DMS153 treated with DMSO at 0.1 percent for 48 hours (cell line): ENCODE measurements at regions not wholly inside any gene's neighbourhood (a gene's known extent, or its start where the extent isn't known, plus 50 kb on each side); places are given as distances from the start of the nearest gene placed in this dataset.
"Not testable (repeated sequence)": the region's sequence is repeated elsewhere in the genome, so short reads cannot be mapped to it uniquely, and the experiment has no call there.

Source experiments
- DNase-seq: peaks from one replicate; lab custom pipeline; 2025; ENCODE audit not compliant: unreplicated experiment; lab: John Stamatoyannopoulos, UW

DNA sequence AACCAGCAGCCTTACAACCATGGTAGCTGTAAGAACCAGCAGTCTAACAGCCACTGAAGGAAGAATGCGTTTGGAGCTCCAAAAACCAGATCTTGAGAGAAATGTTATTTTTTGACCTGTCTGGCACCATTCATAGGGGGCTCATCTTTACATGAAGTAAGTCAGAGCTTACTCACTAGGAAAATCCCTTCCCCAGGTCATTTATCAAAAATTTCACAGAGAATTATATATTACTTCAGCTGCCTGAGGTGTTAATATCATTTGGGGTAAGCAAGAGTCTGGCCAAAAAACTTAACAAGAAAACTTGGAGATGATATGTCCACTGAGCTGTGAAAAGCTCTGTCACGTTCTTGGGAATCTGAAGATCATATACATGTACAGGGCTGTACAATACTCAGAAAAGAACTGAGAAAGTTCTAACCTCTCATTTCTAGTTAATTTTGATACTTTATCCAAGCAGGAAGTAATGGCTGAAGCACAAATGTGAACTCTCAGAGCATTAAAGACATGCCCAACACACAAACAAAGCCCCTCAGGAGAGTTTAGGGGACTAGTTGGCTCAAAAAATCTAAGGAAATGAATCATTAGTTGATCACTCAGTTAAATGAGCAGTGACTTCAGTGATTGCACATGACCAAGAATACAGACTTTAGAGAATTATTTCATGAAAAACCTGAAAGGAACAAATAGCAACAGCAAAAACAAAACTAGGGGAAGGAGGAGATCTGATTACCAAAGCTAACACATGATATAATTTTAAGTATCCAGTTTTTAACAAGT, 681.1 kb downstream of the LTN1 start:
- no peak for DNase-seq

DNA sequence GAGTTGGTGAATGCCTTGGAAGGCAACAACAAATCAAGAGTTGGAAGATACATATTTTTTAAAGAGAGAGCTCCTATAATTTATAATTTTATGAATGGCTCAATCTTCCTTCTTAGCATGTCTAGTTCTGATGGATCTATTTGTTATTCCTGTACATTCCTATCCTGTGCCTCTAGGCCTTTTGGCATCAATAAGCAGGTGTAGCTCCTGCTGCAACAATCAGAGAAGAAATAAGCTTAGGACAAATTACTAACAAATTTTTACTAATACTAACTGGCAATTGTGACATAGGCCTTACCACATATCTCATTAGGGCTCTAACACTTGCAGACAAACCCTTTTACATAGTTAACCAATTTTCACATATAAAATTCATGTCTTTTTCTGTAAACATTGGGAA, 682.0 kb downstream of the LTN1 start:
- DNase-seq: no peak

DNA sequence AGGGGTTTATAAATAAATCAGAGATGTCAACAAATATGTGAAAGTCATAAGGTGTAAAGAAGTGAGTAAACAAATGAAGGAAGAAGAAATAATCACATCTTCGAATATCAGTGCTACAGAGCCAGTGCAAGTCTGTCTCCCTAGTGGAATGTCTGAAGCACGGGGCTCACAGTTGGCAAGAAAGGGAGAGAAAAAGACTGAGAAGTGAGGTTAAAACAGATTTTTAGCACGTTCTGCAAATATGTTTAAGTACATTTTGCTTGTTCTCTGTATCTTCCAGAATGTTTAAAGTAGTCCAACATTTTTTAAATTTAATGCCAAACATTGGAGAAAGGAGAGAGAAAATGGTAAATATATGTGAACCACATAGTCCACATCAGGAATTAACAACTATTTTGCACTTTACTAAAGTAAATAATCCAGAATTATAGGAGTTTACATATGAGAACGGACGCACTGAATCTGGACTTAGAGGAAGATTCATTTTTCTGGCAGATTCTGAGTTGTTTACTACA, 682.4 kb downstream of the LTN1 start:
- no peak for DNase-seq

DNA sequence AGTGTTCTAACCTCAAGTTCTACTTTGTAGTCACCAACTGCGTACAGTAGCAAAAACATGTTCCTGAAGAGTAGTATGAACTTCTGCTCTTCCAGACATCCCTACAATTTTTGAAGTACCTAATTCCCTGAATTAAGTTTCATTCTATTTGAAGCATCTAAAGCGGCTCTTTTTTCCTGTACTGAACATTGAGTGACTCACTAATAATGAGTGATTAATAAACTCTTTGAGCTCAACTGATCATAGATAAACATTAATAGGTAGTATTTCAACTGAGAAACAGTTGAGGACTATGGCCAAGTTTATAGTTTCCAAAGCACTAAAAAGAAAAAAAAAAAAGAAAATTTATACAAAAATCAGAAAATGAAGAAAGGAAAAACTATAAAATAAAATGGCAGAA, 683.1 kb downstream of the LTN1 start:
- no peak for DNase-seq

DNA sequence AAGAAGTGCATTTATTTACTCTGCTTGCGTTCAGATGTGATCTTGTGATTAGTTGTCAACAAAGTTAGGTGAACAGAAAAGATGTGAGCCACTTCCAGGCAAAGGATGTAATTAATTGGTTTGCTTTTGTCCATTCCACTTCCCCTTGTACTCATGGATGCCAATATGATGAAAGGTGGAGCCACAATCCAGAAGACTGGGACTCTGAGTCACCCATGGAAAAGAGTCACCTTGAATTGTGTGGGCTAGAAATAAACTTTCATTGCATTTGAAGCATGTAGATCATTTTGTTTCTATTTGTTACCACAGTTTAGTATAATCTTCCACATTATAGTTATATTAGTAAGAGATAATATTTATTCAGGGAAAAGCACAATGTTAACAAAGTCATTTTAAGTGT, 684.2 kb downstream of the LTN1 start:
- no peak for DNase-seq

DNA sequence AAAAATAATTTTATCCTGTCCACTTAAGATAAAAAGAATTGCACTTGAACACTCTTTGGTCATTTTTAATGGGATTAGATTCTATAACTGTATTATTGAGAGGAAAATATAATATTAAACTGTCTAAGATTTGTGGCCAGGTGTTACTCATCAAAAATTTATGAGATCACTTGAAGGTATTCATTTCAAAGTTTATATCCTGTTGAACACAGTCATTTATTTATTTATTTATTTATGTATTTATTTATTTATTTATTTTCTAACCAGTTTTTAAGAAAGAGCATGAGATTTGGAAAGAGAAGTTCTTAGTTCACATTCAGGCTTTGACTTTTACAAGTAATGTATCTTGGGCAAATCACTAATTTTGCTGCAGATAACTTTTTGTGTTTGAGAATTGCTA, 692.7 kb downstream of the LTN1 start:
- DNase-seq: no peak

DNA sequence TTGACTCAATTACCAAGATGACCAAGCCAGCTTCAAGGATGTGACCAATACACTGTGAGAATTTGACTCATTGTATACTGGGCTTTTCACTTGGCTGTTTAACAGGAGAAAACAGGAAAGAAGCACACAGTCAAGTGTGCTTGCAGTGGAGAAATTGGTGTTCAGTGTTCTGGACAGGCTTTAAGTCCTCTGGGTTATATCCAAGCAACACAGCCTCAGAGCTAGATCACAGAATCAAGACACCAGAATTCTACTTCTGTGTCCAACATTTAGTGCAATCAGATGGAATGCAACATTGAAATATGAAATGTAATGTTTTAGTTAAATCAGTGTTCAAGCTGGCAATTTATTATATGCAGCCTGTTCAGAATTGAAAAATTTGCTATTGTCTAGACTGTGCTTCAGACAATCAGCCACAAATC, 694.4 kb downstream of the LTN1 start:
- no peak for DNase-seq

DNA sequence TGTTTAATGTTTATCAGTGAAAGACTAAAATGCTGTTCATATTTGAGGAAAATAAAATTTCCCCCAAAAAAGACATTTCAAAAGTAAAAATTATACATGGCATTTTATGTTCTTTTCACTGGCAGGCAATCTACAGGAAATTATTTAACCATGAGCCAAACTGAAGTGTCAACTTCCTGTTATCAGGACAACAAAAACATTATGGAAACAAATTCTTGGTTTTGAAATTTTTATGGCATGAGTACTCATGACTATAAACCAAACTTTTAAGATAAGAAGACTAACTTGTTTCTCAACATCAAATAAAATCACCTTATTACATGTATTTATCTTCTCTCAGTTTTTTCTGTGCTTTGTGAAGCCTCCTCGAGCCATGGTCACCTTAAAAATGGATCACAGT, 698.6 kb downstream of the LTN1 start:
- DNase-seq: no peak

DNA sequence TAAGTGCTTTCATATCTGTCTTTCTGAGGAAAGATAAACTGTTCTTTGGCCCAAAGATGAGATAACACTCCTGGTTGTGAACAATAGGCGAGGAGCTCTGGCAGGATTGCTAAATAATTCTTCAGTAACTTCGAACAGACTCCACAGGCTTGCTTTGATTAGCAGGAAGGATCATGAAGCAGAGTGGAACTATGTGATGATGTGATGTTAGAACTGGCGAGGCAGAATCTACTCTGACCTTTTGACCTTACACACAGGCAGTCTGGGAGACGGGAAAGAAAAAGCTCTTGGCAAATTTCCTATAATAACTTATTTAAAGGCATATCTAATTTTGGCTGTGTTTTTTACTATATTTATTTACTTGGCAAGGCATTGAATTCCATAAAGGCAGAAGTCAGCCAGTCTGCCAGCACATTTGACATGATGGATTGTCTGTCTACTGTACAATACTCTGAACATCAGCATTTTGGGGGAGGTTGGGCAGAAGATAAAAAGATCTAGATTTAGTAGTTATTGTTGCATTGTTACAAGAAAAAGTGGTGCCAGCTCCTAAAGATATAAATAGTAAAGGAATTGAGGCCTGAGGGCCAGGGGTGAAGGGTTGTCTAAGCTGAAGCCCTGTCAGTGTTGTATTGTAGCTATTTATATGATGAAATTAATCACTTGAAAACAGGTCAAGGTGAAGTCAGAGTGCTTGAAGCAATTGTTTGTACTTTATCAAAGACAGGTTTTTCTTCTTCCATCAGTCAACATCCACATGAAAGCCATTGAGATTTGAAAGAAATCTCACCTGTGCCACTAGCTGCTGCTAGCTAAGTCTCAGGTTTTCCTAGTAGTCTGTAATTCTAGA, 708.8 kb downstream of the LTN1 start:
- no peak for DNase-seq

DNA sequence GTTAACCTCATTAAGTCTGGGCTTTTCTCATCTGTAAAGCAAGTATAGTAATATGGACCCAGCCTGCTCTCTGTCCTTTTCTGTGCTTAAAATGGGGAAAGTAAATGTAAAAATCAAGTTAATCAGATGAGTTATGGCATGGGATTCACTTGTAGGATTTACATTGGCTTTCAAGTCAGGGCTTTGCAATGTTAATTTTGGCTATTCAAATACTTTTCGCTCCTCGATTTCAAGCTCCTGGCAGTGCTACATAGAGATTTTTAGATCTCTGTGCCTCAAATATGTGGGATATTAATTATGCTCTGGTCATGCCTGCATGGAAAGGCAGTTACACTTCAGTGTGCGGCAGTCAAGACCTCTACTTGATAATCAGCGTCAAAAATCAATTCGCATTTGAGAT, 709.8 kb downstream of the LTN1 start:
- no peak for DNase-seq

DNA sequence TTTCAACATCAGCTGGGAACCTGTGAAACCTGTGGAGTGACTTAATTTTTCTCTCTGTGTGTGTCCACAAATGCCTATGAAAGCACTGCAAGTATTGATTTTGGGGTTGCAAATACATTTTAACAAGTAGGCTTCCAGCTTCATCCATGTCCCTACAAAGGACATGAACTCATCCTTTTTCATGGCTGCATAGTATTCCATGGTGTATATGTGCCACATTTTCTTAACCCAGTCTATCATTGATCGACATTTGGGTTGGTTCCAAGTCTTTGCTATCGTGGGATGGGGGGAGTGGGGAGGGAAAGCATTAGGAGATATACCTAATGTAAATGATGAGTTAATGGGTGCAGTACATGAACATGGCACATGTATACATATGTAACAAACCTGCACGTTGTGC, 711.3 kb downstream of the LTN1 start:
- not testable (repeated sequence) for DNase-seq

DNA sequence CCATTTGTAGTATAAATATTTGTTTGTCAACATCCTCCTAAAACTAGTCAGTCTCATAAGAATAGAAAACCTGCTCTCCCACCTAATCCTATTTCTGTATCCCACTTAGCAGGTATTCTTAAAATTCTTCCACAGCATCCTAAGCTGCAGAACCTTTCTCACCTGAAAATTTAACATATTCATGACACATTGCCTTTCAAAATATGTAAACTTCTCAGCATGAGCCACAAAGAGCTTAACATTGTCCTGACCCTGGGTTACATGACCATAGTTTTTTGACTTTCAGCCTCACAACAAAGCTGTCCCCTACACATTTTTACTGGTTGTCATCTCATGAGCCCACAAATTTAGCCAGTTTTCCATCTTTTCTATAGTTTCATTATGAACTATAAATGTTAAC, 712.1 kb downstream of the LTN1 start:
- DNase-seq: no peak

DNA sequence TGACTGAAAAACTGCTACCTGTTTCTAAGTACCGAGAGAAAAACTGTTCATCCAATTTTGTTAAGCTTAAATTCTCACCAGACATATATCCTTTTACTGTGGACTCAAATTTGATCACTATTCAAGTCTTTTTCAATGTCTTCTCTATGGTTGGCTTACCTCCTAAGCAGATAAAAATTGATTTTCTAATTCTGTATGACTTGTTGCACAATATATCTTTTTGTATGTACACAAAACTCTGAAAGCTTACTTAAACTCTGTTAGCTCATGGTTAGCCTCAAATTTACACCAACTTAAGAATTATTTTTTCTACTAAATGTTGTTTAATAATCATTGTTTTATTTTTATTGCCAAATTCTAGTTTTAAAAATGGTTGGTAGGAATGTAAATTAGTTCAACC, 715.4 kb downstream of the LTN1 start:
- DNase-seq: no peak

DNA sequence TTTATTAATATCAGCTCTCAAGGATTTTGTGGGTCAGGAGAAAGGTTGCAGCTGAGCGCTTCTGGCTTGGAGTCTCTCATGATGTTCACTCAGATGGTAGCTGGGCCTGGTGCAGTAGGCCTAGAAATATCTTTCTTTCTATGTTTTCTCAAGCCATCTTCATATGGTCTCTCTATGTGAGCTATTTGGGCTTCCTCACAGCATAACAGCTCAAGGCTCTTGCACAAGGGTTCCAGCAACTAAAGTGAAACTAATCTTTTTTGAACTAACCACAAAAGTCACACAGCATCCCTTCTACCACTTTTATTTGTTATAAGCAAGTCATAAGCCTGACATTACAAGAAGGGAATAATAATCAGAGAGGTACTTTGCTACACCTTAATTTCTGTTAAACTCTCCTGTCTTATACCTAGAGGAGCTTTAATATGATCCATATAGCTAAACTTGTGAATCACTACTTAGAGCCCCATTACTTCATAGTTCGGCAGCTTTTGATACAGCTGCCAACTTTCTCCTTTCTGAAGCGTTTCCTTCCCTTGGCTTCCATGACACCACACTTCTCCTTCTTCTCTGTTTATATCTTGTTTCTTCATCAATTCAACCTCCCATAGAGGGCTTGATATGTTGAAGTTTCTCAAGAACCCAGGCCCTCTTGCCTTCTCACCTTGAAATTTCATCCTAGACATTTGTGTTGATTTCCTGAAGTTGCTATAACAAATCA, 720.2 kb downstream of the LTN1 start:
- no peak for DNase-seq

DNA sequence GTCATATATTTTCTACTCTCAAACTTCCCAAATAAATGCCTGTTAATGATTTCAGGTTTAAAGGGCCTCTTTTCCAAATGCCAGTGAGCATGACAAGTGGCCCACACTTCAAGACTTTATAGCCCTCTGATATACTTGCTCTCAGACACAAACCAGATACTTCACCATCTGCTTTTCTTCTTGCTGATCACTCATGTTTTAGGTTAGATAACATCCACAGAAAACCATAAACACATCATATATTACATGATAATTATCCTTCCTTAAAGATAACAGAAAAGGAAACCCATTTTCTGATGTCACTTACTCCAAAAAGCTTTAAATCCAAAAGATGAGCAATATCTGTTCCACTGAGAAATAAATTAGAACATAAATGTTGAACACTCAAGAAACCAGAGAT, 723.5 kb downstream of the LTN1 start:
- no peak for DNase-seq

DNA sequence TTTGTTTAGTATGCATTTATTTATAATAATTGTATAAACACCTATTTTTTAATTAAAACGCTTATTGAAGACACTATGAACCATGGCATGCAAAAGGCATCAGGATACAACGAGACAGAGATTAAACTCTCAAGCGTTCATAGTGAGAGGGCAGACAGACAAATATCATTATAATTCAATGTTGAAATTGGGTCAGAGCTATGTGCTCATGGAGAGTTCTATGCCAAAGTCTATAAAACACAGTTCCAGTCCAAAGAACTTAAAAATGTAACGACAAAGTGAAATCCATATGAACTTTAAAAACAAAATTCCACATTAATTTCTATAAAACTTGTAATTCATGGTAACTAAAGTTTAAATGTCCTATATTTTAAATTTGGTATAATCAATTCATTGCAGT, 724.0 kb downstream of the LTN1 start:
- DNase-seq: no peak

DNA sequence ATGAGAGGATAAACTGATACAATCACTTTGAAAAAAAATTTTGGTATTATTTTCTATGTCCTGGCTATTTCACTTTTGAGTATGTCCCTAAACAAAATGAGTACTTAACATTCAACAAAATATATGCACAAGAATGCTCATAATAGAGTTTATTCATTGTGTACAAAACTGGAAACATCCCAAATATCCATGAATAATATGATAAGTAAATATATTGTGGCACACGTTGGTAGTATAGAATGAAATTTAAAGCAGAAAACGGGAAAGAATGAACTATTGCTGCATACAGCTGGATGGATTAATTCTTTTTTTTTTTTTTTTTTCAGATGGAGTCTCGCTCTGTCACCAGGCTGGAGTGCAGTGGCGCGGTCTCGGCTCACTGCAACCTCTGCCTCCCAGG, 725.2 kb downstream of the LTN1 start:
- DNase-seq: no peak

DNA sequence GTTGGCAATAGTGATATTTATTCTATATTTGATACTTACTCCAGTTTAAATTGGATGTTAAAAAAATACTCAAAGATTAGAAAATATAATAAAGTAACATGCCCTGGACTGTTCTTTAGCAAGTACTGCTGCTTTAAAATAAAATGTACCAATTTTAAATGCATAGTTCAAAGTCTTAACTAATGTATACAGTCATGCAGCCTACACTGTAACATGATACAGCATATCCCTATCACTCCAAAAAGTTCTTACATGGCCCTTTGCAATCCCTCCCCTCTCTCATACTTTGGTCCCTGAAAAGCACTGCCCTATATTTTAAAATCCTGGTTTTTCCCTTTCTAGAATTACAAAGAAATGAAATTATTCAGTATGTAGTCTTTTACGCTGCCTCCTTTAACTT, 726.6 kb downstream of the LTN1 start:
- no peak for DNase-seq

DNA sequence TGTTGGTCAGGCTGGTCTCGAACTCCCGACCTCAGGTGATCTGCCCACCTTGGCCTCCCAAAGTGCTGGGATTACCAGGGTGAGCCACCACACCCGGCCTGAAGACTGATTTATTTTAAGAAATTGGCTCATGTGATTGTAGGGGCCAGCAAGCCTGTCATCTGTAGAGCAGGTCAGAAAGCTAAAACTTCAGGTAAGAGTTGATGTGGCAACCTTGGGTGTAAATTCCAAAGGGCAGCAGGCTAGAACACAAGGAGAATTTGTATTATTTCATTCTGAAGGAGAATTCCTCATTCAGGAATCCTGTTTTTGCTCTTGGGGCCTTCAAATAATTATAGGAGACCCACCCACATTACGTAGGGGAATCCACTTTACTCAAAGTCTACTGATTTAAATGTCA, 728.7 kb downstream of the LTN1 start:
- no peak for DNase-seq

DNA sequence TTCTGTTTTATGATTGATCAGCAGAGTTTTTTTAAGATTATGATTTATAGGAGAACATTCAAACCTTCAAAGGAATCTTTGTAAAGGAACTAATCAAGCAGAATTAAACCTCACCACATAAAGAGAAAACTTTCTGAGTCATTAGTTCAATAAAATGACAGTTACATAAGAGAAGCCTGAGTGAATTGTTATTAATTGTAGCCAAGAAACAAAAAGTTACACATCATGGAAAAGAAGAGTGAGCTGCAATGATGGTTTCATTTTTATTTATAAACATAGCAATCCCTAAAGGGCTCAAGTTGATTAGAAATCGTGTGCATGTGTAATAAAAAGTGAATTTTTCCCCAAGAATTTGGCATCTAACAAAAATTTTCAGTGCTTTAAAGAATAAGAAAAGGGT, 731.4 kb downstream of the LTN1 start:
- DNase-seq: no peak

DNA sequence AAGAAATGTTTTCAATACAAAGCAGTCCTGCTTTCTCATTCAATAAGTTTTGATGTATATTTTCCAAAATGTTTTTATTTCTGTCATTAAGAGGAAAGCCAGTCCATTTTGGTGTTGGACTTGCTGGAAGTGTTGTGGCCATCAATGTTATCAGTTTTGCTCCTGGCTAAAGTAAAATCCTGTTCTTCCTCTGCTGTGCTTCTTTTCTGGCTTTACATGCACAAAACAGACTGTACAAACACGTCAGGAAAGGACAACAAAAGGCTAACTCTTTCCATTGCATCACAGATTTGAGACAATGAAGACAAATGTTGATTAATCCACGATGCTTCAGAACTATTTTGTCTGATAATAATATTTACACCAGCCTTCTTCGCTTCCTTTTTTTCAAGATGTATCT, 735.4 kb downstream of the LTN1 start:
- DNase-seq: no peak

DNA sequence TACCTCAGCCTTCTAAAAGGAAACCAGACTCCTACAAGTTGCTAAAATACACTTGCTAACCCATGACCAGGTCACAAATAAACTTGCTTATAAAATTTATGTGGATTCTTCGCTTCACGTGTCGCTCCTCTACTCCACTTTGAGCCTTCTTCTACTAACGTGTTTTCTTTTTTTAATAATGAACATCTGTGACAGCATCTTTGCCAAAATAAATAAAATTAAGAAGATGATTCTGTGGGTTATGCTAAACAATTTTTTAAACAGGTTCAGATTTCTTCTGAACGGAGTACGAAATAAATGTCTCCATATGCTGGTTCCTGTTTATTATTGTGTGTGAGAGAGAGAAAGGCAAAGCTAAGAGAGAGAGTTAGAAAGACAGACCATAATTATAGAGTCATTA, 735.8 kb downstream of the LTN1 start:
- no peak for DNase-seq
